GM18909 (cell line): ENCODE measurements at regions not wholly inside any gene's neighbourhood (a gene's known extent, or its start where the extent isn't known, plus 50 kb on each side); places are given as distances from the start of the nearest gene placed in this dataset.

Experiments used
- ATAC-seq: cut with Tn5 transposase; IDR thresholded peaks from one replicate; pipeline ENCODE4 v1.9.1; 2021; ENCODE audit warnings: mild to moderate bottlenecking; ENCODE audit not compliant: unreplicated experiment, poor library complexity

DNA sequence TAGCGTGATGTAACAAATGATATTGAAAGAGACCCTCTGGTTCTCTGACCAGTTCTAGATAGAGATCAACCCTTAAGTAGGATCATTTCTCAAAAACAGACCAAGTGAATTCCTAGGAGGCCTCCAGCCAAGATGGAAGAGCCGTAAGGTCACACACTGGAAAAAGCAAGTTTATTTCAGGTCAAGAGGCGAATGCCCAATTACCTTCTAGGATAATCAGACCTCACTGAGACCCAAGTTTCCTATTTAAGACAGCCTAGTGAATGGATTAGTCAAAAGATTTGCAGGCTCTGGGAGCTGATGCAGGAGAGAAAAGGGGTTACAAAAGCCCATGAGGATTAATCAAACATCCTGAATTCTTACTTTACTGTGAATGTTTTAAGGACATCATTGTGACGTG is 486.1 kb upstream of the NRP1 start:
- ATAC-seq: no peak

- no peak for ATAC-seq
Measured at GRCh38 chr10:33819206-33819605, 484.7 kb upstream of the NRP1 start.

- no peak for ATAC-seq
Measured at GRCh38 chr10:33818343-33818742, 483.9 kb upstream of the NRP1 start.

- no peak for ATAC-seq
Measured at GRCh38 chr10:33817605-33818004, 483.1 kb upstream of the NRP1 start.

GRCh38 chr10:33815776-33816175 is 481.3 kb upstream of the NRP1 start:
- ATAC-seq: no peak

- no peak for ATAC-seq
Measured at GRCh38 chr10:33813871-33814270, 479.4 kb upstream of the NRP1 start.

- ATAC-seq: no peak
Measured at GRCh38 chr10:33813415-33813814, 478.9 kb upstream of the NRP1 start.

GRCh38 chr10:33812586-33812985 is 478.1 kb upstream of the NRP1 start:
- no peak for ATAC-seq

GRCh38 chr10:33810986-33811385 is 476.5 kb upstream of the NRP1 start:
- ATAC-seq: no peak

- no peak for ATAC-seq
Measured at GRCh38 chr10:33809732-33810131, 475.3 kb upstream of the NRP1 start.

DNA sequence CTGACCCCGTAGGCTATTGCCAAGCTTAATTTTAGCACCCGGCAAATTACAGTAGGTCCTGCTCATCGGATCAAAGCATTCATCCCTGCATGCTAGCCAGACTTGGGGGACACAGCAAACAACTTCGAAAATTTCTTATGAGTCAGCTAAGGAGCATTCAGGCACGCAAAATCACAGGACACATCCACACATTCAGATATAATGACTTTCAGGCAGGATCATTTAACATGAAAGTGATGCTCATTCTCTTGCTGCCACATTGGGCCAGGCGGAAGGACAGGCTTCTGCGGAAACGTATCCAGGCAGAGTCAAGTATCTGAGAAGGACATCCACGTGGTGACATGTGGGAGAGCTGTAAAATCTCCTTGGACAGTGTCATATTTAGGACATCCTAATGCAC is 474.0 kb upstream of the NRP1 start:
- ATAC-seq: no peak

DNA sequence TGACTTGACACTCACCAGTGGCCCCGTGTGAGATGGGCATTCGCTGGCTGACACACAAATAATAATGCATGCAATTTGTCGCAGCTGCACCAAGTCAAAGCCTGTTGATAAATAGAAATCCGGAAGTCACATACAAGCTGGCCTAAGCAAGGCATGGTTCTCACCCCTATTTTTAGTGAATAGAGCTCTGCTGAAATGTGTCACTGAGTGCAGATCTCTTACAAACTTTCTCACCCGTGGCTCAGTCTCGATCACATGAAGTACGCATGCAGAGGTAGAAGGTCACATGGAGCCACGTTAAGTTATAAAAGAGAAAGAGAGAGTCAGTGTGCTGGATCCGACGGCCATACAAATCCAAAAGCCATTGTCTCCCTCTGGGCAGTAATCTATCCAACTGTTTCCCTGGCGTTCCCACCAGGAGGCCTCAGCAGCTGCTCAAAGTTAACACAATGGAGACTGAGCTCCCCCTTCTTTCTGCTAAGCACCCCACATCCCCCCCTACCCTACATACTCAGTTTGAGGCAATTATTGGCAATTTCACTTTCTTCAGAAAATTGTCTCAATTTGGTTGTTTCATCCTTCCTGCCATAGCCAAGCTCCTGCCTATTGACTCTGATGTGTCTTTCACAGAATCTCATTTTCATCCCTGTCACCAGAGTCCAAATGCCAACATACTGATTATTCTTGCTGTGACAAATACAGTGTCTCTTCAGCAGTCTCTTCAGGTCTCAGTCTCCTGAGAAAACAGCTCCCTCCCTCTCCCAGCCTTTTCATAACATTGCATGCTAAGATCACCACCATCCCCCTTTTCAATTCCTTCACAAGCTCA is 473.3 kb upstream of the NRP1 start:
- ATAC-seq: no peak

- ATAC-seq: no peak
Measured at GRCh38 chr10:33805831-33806230, 471.4 kb upstream of the NRP1 start.

- no peak for ATAC-seq
Measured at GRCh38 chr10:33804584-33804983, 470.1 kb upstream of the NRP1 start.

DNA sequence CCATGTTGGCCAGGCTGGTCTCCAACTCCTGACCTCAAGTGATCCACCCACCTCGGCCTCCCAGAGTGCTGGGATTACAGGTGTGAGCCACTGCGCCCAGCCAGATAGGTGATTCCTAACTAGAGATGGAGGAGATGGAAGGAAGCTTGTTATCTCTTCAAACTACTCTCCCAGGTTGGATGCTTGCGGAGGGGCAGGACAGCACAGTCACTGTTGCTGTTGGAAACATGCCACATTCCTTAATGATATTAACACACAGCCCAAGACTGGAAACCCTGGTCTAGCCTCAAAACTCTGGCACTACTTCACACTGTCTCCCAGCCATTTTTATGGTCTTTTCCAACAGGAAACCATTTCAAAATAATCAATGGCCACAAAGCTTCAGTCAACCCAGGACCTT is 468.8 kb upstream of the NRP1 start:
- ATAC-seq: no peak

DNA sequence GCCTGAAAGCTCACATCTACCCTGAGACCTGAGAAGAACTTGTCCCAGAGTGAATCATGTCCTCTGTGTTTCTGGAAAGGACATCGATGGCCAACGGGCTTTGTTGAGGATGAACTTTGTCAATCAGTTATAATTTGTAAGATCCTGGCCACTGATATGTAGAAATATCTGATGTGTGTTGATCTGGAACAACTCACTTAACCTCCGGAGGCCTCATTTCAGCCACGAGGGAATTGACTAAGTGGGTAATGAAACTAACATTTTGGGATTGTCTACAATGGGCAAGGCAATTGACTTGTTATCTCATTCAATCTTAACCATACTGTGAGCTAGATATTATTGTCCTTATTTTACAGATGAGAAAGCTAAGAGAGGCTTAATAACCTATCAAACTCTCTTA is 468.1 kb upstream of the NRP1 start:
- ATAC-seq: no peak

DNA sequence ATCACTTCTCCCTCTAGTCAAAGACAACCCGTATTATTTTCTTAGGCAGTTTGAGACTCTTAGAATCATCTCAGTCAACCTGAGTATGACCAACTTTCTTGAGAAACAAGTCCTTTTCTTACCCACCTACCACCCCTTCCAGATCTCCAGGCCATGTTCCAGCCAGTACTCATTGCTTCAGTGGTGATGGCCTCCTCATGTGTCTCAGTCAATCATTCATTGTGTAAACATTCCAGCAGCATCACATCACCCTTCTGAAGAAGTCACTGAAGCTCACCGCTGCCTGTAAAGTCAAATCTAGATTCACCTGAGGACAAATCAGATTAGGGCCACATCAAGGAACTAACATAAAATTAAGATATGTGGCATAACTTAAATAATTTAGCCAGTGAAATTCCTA is 467.2 kb upstream of the NRP1 start:
- ATAC-seq: no peak

- ATAC-seq: no peak
Measured at GRCh38 chr10:33800986-33801385, 466.5 kb upstream of the NRP1 start.

- no peak for ATAC-seq
Measured at GRCh38 chr10:33800545-33800944, 466.1 kb upstream of the NRP1 start.

- no peak for ATAC-seq
Measured at GRCh38 chr10:33799944-33800323, 465.5 kb upstream of the NRP1 start.

DNA sequence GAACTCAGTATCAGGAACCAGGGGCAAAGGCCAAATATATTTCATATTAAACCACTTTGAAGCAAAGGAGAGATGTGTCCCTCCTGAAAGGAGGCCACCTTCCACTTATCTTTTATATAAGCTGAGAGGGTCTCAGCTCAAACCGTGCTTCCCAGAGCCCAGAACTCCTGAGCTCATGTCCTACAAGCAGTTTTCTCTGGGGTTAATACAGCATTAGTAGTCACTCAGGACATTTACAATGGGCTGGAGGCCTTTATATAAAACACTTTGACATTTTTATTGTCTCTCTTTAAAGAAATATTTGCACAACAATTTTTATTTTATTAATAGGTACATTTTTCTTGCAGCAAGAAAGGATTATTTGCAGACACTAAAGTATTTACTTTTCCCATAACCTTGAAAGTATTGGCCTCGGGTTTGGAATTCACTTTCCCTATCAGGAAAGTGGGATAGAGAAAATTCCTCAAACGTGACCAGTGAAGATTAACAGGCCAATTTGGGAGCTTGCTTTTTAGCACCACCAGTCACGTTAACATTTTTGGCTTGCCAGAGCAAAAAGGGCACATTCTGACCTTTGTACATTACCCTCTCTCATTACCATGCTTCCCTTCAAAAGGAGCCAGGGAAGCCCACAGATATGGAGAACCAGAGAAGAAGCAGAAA is 464.9 kb upstream of the NRP1 start:
- ATAC-seq: no peak

DNA sequence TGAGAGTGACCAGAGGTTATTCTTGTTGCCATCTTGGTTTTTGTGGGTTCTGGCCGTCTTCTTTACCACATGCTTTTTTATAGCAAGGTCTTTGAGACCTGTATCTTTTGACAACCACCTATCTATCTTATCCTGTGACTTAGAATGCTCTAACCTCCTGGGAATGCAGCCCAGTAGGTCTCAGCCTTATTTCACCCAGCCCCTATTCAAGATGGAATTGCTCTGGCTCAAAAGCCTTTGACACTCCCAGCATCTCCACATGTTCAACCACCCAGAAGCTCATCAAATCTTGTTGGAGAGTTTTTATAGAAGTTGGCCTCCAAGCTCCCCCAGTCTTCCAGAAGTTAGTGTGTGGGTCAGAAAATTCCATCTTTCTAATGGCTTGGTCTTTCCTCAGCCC is 464.3 kb upstream of the NRP1 start:
- ATAC-seq: no peak
